Left lung (tissue), 4 donors: ENCODE measurements at regions not wholly inside any gene's neighbourhood (a gene's known extent, or its start where the extent isn't known, plus 50 kb on each side); places are given as distances from the start of the nearest gene placed in this dataset.

Experiments used
- ATAC-seq: fragments of 200-7000 bp; cut with Tn5 transposase; one replicate; pipeline ENCODE4 v1.9.1; 2020; ENCODE audit warnings: moderate library complexity
- DNase-seq, 4 donors: peaks; one replicate each; pipeline ENCODE4 v3.0.0-alpha.2; 2013 to 2020
- H3K27ac ChIP-seq, 2 donors: fragments of 200-600 bp; sonication (generic) in 1 of 2; one replicate each; pipeline versions ENCODE4 v1.5.0 to v1.8.0; 2020 to 2021
- H3K27me3 ChIP-seq, 2 donors: fragments of 200-600 bp; sonication (generic) in 1 of 2; one replicate each; pipeline versions ENCODE4 v1.5.0 to v1.8.0; 2020 to 2021
- H3K36me3 ChIP-seq, 2 donors: fragments of 200-600 bp; sonication (generic) in 1 of 2; one replicate each; pipeline versions ENCODE4 v1.5.0 to v1.8.0; 2020 to 2021
- H3K4me1 ChIP-seq, 2 donors: fragments of 200-600 bp; one replicate each; pipeline ENCODE4 v1.8.0; 2021
- H3K4me3 ChIP-seq, 2 donors: fragments of 200-600 bp; sonication (generic) in 1 of 2; one replicate each; pipeline versions ENCODE4 v1.5.0 to v1.8.0; 2020 to 2021; ENCODE audit warnings: mild to moderate bottlenecking in 1 of 2
- H3K9me3 ChIP-seq, 2 donors: fragments of 200-600 bp; sonication (generic) in 1 of 2; one replicate each; pipeline versions ENCODE4 v1.5.0 to v1.8.0; 2020 to 2021
- intact Hi-C, 2 donors: fragments of 100-400 bp; cut with DNase I; formaldehyde crosslinking; loops; one replicate each; pipeline versions ENCODE4 v1.11.2 to v1.14.2; 2022
- TF ChIP-seq, protein P1 (sequence below), 2 donors: fragments of 200-600 bp; sonication (generic) in 1 of 2; IDR thresholded peaks; one replicate each; pipeline versions ENCODE4 v1.5.0 to v1.8.0; 2021; ENCODE audit warnings: antibody characterized with exemption in 2 of 2
- donor health status: DM: no; HTN: yes; CAD: no.
- donor health status: DM: no; HTN: no; CAD: no.

GRCh38 chr5:165859251-165859650 lies 2353.8 kb downstream of the MAT2B start:
- ATAC-seq (no peak), DNase-seq (no peak)
- Histone ChIP-seq H3K4me3 (no peak overlapping the region), H3K9me3 (peaks cover 0 to 4% of the 10 kb centered on the region in 2 donors), H3K27me3 (no peaks in the 10 kb centered on the region), H3K27ac (no peak overlapping the region), H3K4me1 (no peaks in the 10 kb centered on the region), H3K36me3 (no peaks in the 10 kb centered on the region)
- TF ChIP-seq, protein P1, sequence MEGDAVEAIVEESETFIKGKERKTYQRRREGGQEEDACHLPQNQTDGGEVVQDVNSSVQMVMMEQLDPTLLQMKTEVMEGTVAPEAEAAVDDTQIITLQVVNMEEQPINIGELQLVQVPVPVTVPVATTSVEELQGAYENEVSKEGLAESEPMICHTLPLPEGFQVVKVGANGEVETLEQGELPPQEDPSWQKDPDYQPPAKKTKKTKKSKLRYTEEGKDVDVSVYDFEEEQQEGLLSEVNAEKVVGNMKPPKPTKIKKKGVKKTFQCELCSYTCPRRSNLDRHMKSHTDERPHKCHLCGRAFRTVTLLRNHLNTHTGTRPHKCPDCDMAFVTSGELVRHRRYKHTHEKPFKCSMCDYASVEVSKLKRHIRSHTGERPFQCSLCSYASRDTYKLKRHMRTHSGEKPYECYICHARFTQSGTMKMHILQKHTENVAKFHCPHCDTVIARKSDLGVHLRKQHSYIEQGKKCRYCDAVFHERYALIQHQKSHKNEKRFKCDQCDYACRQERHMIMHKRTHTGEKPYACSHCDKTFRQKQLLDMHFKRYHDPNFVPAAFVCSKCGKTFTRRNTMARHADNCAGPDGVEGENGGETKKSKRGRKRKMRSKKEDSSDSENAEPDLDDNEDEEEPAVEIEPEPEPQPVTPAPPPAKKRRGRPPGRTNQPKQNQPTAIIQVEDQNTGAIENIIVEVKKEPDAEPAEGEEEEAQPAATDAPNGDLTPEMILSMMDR (IDR thresholded peaks at IDR 0.05), result no peak
- intact Hi-C loops, result no loop called here

DNA sequence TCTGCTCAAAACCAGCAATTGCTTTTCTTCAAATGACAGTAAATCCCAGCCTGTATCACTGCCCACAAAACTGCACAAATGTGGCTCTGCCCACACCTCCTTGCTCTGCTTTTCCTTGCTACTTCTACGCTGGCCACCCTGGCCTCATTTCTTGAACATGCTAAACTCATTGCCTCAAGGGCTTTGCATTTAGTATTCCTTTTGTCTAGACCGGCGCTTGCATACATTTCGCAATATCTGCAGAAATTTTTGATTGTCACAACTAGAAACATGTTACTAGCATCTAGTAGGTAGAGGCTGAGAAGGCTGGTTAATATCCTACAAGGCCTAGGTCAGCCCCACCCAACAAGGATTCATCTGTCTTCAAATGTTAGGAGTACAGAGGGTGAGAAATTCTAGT lies 2357.8 kb downstream of the MAT2B start:
- H3K27ac ChIP-seq, result no peak overlapping the region
- H3K9me3 ChIP-seq, result no peaks in the 10 kb centered on the region
- H3K4me1 ChIP-seq, result no peaks in the 10 kb centered on the region
- DNase-seq (no peak), ATAC-seq (no peak)
- no peaks in the 10 kb centered on the region for H3K27me3 ChIP-seq
- intact Hi-C loops, result no loop called here
- no peak overlapping the region for H3K4me3 ChIP-seq
- no peaks in the 10 kb centered on the region for H3K36me3 ChIP-seq
- TF ChIP-seq, protein P1 (IDR thresholded peaks at IDR 0.05), result no peak

- Histone ChIP-seq H3K9me3 (peaks cover 0 to 2% of the 10 kb centered on the region in 2 donors), H3K4me1 (no peaks in the 10 kb centered on the region), H3K27me3 (no peaks in the 10 kb centered on the region), H3K27ac (no peak overlapping the region), H3K4me3 (no peak overlapping the region), H3K36me3 (no peaks in the 10 kb centered on the region)
- intact Hi-C loops, result no loop called here
- DNase-seq (no peak), ATAC-seq (no peak)
- TF ChIP-seq, protein P1 (IDR thresholded peaks at IDR 0.05), result no peak
These were observed 2365.9 kb downstream of the MAT2B start for GRCh38 chr5:165871291-165871690.

DNA sequence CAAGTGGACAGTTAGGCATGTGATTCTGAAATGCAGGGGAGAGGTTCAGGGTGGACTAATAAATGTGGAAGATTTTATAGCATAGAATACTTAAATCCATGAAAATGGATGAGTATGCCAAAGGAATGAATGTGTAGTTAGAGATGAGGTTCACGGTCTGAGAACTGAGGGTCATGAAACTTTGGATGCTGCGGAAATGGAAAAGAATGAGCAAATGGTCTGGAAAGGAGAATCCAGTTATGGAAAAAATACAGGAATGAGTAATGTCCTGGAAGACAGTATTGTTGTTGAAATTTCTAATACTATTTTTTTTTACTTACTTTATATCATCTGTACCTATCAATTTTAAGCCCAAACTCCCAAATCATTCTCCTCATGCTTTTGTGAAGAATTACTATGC lies 2369.4 kb downstream of the MAT2B start:
- H3K27ac ChIP-seq, result no peak overlapping the region
- no peaks in the 10 kb centered on the region for H3K36me3 ChIP-seq
- intact Hi-C loops, result no loop called here
- H3K4me1 ChIP-seq, result no peaks in the 10 kb centered on the region
- no peak overlapping the region for H3K4me3 ChIP-seq
- DNase-seq (no peak), ATAC-seq (no peak)
- peaks cover 0 to 3% of the 10 kb centered on the region in 2 donors for H3K9me3 ChIP-seq
- TF ChIP-seq, protein P1 (IDR thresholded peaks at IDR 0.05), result no peak
- no peaks in the 10 kb centered on the region for H3K27me3 ChIP-seq

DNA sequence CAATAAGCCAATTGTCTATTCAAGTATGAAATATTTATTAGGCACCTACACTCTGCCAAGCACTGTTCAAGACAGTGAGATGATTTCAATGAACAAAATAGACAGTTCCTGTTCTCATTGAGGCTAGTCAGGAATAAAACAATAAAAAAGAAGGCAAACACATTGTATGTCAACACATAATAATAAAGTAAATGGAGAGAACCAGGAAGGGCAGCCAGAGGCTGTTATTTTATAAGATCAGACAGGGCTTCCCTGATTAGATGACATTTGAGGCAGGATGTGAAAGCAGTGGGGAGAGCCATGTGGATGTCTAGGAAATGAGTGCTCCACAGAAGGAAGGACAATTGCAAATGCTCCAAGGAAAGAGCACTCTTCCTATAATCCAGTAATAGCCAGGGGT lies 2371.1 kb downstream of the MAT2B start:
- intact Hi-C loops, result no loop called here
- H3K36me3 ChIP-seq, result no peaks in the 10 kb centered on the region
- TF ChIP-seq, protein P1 (IDR thresholded peaks at IDR 0.05), result no peak

More for the DNA sequence above, 2371.1 kb downstream of the MAT2B start:
- H3K4me1 ChIP-seq, result no peaks in the 10 kb centered on the region
- H3K27ac ChIP-seq, result no peak overlapping the region
- ATAC-seq (no peak), DNase-seq (no peak)
- peaks cover 0 to 3% of the 10 kb centered on the region in 2 donors for H3K9me3 ChIP-seq
- H3K4me3 ChIP-seq, result no peak overlapping the region
- no peaks in the 10 kb centered on the region for H3K27me3 ChIP-seq
